ENCODE measurements at regions not wholly inside any gene's neighbourhood (a gene's known extent, or its start where the extent isn't known, plus 50 kb on each side); places are given as distances from the start of the nearest gene placed in this dataset.

- DNase-seq (ENCODE audit: low spot score in 2 of 2): no peak
- Histone ChIP-seq H3K27me3 (no peaks in the 10 kb centered on the region), H3K36me3 (no peaks in the 10 kb centered on the region), H3K4me1 (no peaks in the 10 kb centered on the region), H3K4me3 (no peak overlapping the region), H3K9me3 (no peaks in the 10 kb centered on the region), H3K27ac (no peak overlapping the region)
- TF ChIP-seq EP300 (IDR thresholded peaks at IDR 0.05): no peak
- TF ChIP-seq, protein P1, sequence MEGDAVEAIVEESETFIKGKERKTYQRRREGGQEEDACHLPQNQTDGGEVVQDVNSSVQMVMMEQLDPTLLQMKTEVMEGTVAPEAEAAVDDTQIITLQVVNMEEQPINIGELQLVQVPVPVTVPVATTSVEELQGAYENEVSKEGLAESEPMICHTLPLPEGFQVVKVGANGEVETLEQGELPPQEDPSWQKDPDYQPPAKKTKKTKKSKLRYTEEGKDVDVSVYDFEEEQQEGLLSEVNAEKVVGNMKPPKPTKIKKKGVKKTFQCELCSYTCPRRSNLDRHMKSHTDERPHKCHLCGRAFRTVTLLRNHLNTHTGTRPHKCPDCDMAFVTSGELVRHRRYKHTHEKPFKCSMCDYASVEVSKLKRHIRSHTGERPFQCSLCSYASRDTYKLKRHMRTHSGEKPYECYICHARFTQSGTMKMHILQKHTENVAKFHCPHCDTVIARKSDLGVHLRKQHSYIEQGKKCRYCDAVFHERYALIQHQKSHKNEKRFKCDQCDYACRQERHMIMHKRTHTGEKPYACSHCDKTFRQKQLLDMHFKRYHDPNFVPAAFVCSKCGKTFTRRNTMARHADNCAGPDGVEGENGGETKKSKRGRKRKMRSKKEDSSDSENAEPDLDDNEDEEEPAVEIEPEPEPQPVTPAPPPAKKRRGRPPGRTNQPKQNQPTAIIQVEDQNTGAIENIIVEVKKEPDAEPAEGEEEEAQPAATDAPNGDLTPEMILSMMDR (IDR thresholded peaks at IDR 0.05): no peak
- no peak for TF ChIP-seq POLR2A (IDR thresholded peaks at IDR 0.05)
- 86 to 96% methylated on average over 1 of the region's 1 CpG for WGBS, 2 donors
Observed at GRCh38 chr12:78414071-78414470, 450.5 kb upstream of the SYT1 start.

GRCh38 chr12:78418919-78419318, 445.7 kb upstream of the SYT1 start:
- TF ChIP-seq POLR2A (IDR thresholded peaks at IDR 0.05): no peak
- TF ChIP-seq, protein P1 (IDR thresholded peaks at IDR 0.05): no peak
- no peak for TF ChIP-seq EP300 (IDR thresholded peaks at IDR 0.05)
- 63 to 76% methylated on average over 2 of the region's 2 CpGs for WGBS, 2 donors
- H3K36me3 ChIP-seq: no peaks in the 10 kb centered on the region

GRCh38 chr12:78419513-78419912, 445.1 kb upstream of the SYT1 start:
- TF ChIP-seq, protein P1 (IDR thresholded peaks at IDR 0.05): no peak
- TF ChIP-seq POLR2A (IDR thresholded peaks at IDR 0.05) (no peak), EP300 (IDR thresholded peaks at IDR 0.05) (no peak)
- no peaks in the 10 kb centered on the region for H3K36me3 ChIP-seq
- no peak for DNase-seq (ENCODE audit: low spot score in 2 of 2)
- 75 to 78% methylated on average over 3 of the region's 3 CpGs for WGBS, 2 donors
- H3K9me3 ChIP-seq: no peaks in the 10 kb centered on the region
- no peak overlapping the region for H3K4me3 ChIP-seq
- no peak overlapping the region for H3K27ac ChIP-seq
- H3K4me1 ChIP-seq: no peaks in the 10 kb centered on the region
- H3K27me3 ChIP-seq: no peaks in the 10 kb centered on the region

More at GRCh38 chr12:78418919-78419318, 445.7 kb upstream of the SYT1 start:
- H3K9me3 ChIP-seq: no peaks in the 10 kb centered on the region
- H3K4me3 ChIP-seq: no peak overlapping the region
- no peaks in the 10 kb centered on the region for H3K4me1 ChIP-seq
- no peak for DNase-seq (ENCODE audit: low spot score in 2 of 2)
- H3K27ac ChIP-seq: no peak overlapping the region
- H3K27me3 ChIP-seq: no peaks in the 10 kb centered on the region

GRCh38 chr12:78420991-78421390, 443.6 kb upstream of the SYT1 start:
- no peaks in the 10 kb centered on the region for H3K36me3 ChIP-seq
- no peaks in the 10 kb centered on the region for H3K27me3 ChIP-seq
- H3K4me3 ChIP-seq: no peak overlapping the region
- H3K27ac ChIP-seq: no peak overlapping the region
- 41 to 51% methylated on average over 4 of the region's 4 CpGs for WGBS, 2 donors
- no peak for DNase-seq (ENCODE audit: low spot score in 2 of 2)
- no peaks in the 10 kb centered on the region for H3K4me1 ChIP-seq
- TF ChIP-seq, protein P1 (IDR thresholded peaks at IDR 0.05): no peak
- TF ChIP-seq EP300 (IDR thresholded peaks at IDR 0.05): no peak
- H3K9me3 ChIP-seq: no peaks in the 10 kb centered on the region

DNA sequence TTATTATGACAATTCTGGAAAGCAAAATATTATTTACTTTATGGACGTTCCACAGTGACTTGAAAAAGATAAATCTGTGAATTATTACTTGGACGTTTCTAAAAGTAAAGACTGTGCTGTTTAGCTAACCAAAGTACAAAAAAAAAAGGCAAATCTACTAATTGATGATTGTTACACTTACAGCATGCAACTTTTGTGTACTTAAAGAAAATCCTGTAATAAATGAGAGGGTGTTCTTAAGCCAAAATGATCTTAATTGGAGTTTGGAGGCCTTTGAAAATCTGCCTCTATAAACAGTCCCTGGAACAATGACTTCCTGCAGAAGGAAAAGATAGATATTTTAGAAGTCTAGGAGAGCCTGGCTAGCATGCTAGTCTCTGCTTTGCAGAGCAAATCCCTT, 434.0 kb upstream of the SYT1 start:
- no peaks in the 10 kb centered on the region for H3K4me1 ChIP-seq
- H3K4me3 ChIP-seq: no peak overlapping the region
- no peak overlapping the region for H3K27ac ChIP-seq
- DNase-seq (ENCODE audit: low spot score in 2 of 2): no peak
- no peaks in the 10 kb centered on the region for H3K9me3 ChIP-seq
- TF ChIP-seq, protein P1 (IDR thresholded peaks at IDR 0.05): no peak
- TF ChIP-seq POLR2A (IDR thresholded peaks at IDR 0.05): no peak
- no peak for TF ChIP-seq EP300 (IDR thresholded peaks at IDR 0.05)
- no peaks in the 10 kb centered on the region for H3K27me3 ChIP-seq
- 38 to 40% methylated on average over 2 of the region's 2 CpGs for WGBS, 2 donors
- no peaks in the 10 kb centered on the region for H3K36me3 ChIP-seq
